ENCODE measurements at regions not wholly inside any gene's neighbourhood (a gene's known extent, or its start where the extent isn't known, plus 50 kb on each side); places are given as distances from the start of the nearest gene placed in this dataset.

GRCh38 chr15:45868109-45868691 is 233.4 kb downstream of the SQOR start:
- Mint-ChIP-seq H3K27me3 (peaks cover 4% of the 10 kb centered on the region), H3K9me3 (peaks cover 2% of the 10 kb centered on the region), H3K27ac (no peak overlapping the region), H3K4me3 (no peak overlapping the region), H3K4me1 (ENCODE audit: low read depth) (no peaks in the 10 kb centered on the region), H3K36me3 (ENCODE audit: low read depth) (no peaks in the 10 kb centered on the region)
- H3K27me3 ChIP-seq (ENCODE audit: control insufficient read depth in 1 of 2, insufficient read depth in 2 of 2, low read length in 2 of 2) = peaks cover 0 to 3% of the 10 kb centered on the region in 2 experiments
- DNase-seq (no peak), ATAC-seq (ENCODE audit: poor library complexity) (no peak)
- CTCF ChIA-PET = no interaction called here
- H3K4me1 ChIP-seq (ENCODE audit: insufficient read depth, low read length) = no peaks in the 10 kb centered on the region
- TF ChIP-seq, protein P1, sequence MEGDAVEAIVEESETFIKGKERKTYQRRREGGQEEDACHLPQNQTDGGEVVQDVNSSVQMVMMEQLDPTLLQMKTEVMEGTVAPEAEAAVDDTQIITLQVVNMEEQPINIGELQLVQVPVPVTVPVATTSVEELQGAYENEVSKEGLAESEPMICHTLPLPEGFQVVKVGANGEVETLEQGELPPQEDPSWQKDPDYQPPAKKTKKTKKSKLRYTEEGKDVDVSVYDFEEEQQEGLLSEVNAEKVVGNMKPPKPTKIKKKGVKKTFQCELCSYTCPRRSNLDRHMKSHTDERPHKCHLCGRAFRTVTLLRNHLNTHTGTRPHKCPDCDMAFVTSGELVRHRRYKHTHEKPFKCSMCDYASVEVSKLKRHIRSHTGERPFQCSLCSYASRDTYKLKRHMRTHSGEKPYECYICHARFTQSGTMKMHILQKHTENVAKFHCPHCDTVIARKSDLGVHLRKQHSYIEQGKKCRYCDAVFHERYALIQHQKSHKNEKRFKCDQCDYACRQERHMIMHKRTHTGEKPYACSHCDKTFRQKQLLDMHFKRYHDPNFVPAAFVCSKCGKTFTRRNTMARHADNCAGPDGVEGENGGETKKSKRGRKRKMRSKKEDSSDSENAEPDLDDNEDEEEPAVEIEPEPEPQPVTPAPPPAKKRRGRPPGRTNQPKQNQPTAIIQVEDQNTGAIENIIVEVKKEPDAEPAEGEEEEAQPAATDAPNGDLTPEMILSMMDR (IDR thresholded peaks at IDR 0.05) = no peak
- H3K4me3 ChIP-seq (ENCODE audit: low read length) = no peak overlapping the region
- peaks cover 0 to 4% of the 10 kb centered on the region in 2 experiments for H3K9me3 ChIP-seq (ENCODE audit: control insufficient read depth in 1 of 2, insufficient read depth in 1 of 2, low read length in 2 of 2)
- POLR2A ChIA-PET = no interaction called here
- no peak overlapping the region for H3K27ac ChIP-seq (ENCODE audit: low read depth in 1 of 2, low read length in 2 of 2)
- H3K36me3 ChIP-seq (ENCODE audit: insufficient read depth, low read length) = no peaks in the 10 kb centered on the region
- intact Hi-C loops (cut with DNase I, micrococcal nuclease) = no loop called here

DNA sequence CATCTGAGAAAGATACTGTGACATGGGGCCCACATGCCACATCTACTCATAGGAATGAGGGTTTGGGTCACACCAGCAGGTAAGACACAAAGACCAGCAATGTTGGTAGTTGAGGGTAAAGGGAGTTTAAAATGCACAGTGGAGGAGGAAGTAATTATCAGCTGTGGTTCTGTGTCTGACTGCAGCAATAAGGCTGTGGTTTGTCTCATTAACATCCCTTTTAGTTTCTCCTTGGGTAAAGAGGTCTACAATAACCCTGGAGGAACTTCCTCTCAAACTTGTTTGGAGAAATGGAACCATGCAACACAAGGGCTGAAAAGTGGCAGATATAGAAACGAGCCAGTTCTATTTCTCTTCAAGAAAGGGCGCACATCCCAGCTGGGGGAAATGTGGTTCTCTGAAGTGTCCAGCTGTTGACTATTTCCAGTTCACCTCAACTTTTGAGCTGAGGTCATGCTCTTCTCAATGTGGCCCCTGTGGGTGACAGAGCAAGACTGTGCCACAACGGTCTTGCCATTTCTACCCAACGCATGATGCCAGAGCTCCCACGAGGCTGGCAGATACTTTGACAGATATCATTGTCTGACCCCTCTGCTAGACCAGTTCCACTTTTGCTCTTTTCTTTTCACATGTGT is 234.3 kb downstream of the SQOR start:
- POLR2A ChIA-PET = no interaction called here
- no peaks in the 10 kb centered on the region for H3K36me3 Mint-ChIP-seq (ENCODE audit: low read depth)
- no peak for DNase-seq

DNA sequence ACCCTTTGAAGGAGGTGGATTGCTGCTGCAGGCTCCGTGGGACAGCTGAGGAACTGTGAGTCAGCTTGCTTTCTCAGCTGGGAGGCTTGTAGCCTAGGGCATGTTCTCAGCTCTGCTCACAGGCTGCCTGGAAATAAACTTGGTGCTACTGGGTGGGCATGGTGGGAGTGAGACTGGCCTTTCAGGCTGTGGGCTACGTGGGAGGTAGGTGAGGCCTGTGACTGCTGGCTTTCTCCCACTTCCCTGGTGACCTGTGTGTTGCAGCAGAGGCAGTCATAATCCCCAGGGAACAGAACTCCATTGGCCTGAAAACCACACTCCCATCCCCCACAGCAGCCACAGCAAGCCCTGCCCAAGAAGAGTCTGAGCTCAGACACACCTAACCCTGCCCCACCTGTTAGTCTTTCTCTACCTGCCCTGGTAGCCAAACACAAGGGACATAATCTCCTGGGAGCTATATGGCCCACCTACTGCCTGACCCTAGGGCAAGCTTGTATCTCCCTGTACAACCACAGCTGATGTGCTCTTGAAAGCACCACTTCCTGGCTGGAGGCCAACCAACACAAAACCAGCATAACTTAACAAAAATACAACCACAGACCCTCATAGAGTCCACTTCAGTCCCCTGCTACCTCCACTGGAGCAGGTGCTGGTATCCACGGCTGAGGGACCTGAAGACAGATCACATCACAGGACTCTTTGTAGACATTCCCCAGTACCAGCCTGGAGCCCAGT is 236.5 kb downstream of the SQOR start:
- Mint-ChIP-seq H3K27me3 (peaks cover under 1% of the 10 kb centered on the region), H3K4me3 (no peak overlapping the region), H3K9me3 (peaks cover 8% of the 10 kb centered on the region), H3K4me1 (ENCODE audit: low read depth) (no peaks in the 10 kb centered on the region), H3K27ac (no peak overlapping the region), H3K36me3 (ENCODE audit: low read depth) (no peaks in the 10 kb centered on the region)
- H3K4me1 ChIP-seq (ENCODE audit: insufficient read depth, low read length) = no peaks in the 10 kb centered on the region
- H3K27ac ChIP-seq (ENCODE audit: low read depth in 1 of 2, low read length in 2 of 2) = no peak overlapping the region
- H3K4me3 ChIP-seq (ENCODE audit: low read length) = no peak overlapping the region
- H3K9me3 ChIP-seq (ENCODE audit: control insufficient read depth in 1 of 2, insufficient read depth in 1 of 2, low read length in 2 of 2) = peaks cover 0 to 10% of the 10 kb centered on the region in 2 experiments
- no peak for ATAC-seq (ENCODE audit: poor library complexity)
- intact Hi-C loops (cut with DNase I, micrococcal nuclease) = no loop called here
- CTCF ChIA-PET = no interaction called here
- no peak for DNase-seq
- TF ChIP-seq, protein P1 (IDR thresholded peaks at IDR 0.05) = no peak
- POLR2A ChIA-PET = no interaction called here
- no peaks in the 10 kb centered on the region for H3K36me3 ChIP-seq (ENCODE audit: insufficient read depth, low read length)
- H3K27me3 ChIP-seq (ENCODE audit: control insufficient read depth in 1 of 2, insufficient read depth in 2 of 2, low read length in 2 of 2) = peaks cover 0 to 5% of the 10 kb centered on the region in 2 experiments

More for the DNA sequence above, 234.3 kb downstream of the SQOR start:
- CTCF ChIA-PET = no interaction called here
- no peaks in the 10 kb centered on the region for H3K4me1 Mint-ChIP-seq (ENCODE audit: low read depth)
- TF ChIP-seq, protein P1 (IDR thresholded peaks at IDR 0.05) = no peak
- intact Hi-C loops (cut with DNase I, micrococcal nuclease) = no loop called here
- no peaks in the 10 kb centered on the region for H3K36me3 ChIP-seq (ENCODE audit: insufficient read depth, low read length)
- no peaks in the 10 kb centered on the region for H3K4me1 ChIP-seq (ENCODE audit: insufficient read depth, low read length)
- no peak overlapping the region for H3K27ac Mint-ChIP-seq
- peaks cover 4% of the 10 kb centered on the region for H3K27me3 Mint-ChIP-seq
- H3K4me3 Mint-ChIP-seq = no peak overlapping the region
- H3K9me3 Mint-ChIP-seq = peaks cover 4% of the 10 kb centered on the region
- peaks cover 0 to 10% of the 10 kb centered on the region in 2 experiments for H3K9me3 ChIP-seq (ENCODE audit: control insufficient read depth in 1 of 2, insufficient read depth in 1 of 2, low read length in 2 of 2)
- peaks cover 0 to 3% of the 10 kb centered on the region in 2 experiments for H3K27me3 ChIP-seq (ENCODE audit: control insufficient read depth in 1 of 2, insufficient read depth in 2 of 2, low read length in 2 of 2)
- H3K4me3 ChIP-seq (ENCODE audit: low read length) = no peak overlapping the region
- no peak overlapping the region for H3K27ac ChIP-seq (ENCODE audit: low read depth in 1 of 2, low read length in 2 of 2)
- no peak for ATAC-seq (ENCODE audit: poor library complexity)

Data from CD4-positive, alpha-beta T cell (primary cell).